ENCODE measurements at regions not wholly inside any gene's neighbourhood (a gene's known extent, or its start where the extent isn't known, plus 50 kb on each side); places are given as distances from the start of the nearest gene placed in this dataset.

- no peak overlapping the region for H2AFZ ChIP-seq (ENCODE audit: low read length)
- DNase-seq (ENCODE audit: low spot score): no peak
- H3K4me3 ChIP-seq (ENCODE audit: low read depth, low read length, poor library complexity, severe bottlenecking): no peak overlapping the region
- CTCF ChIA-PET (ENCODE audit: unreplicated experiment): no interaction called here
- H4K20me1 ChIP-seq (ENCODE audit: insufficient read depth, low read length): no peaks in the 10 kb centered on the region; the same call in 1 of the 2 replicates
- BruUV-seq (replicated peaks): no TSS peak
- POLR2A ChIA-PET: no interaction called here
- no peaks in the 10 kb centered on the region for H3K36me3 ChIP-seq (ENCODE audit: insufficient read depth, low read length)
- intact Hi-C loops (cut with micrococcal nuclease; ENCODE audit: unreplicated experiment): no loop called here
- no peaks in the 10 kb centered on the region for H3K9me3 ChIP-seq (ENCODE audit: low read length)
- H3K27ac ChIP-seq (ENCODE audit: low read depth, low read length, poor library complexity, severe bottlenecking): no peak overlapping the region
- TF ChIP-seq EZH2phosphoT487 (IDR thresholded peaks at IDR 0.05; ENCODE audit: borderline replicate concordance, low read depth, low read length) (no peak), CTCF (conservative IDR thresholded peaks at IDR 0.05; ENCODE audit: low read length) (no peak)
- no peaks in the 10 kb centered on the region for H3K79me2 ChIP-seq (ENCODE audit: insufficient read depth, low read depth, low read length)
- H3K9me2 ChIP-seq (ENCODE audit: insufficient read depth, low read length): no peaks in the 10 kb centered on the region
- no peak overlapping the region for H3K4me2 ChIP-seq (ENCODE audit: low read length)
- no peaks in the 10 kb centered on the region for H3K4me1 ChIP-seq (ENCODE audit: insufficient read depth, low read length, poor library complexity, severe bottlenecking)
Observed at GRCh38 chr4:117479673-117480072, 394.3 kb upstream of the TRAM1L1 start.

- Histone ChIP-seq H3K9me2 (ENCODE audit: insufficient read depth, low read length) (no peaks in the 10 kb centered on the region), H3K9me3 (ENCODE audit: low read length) (no peaks in the 10 kb centered on the region), H4K20me1 (ENCODE audit: insufficient read depth, low read length) (no peaks in the 10 kb centered on the region; the same call in 1 of the 2 replicates), H2AFZ (ENCODE audit: low read length) (no peak overlapping the region), H3K27ac (ENCODE audit: low read depth, low read length, poor library complexity, severe bottlenecking) (no peak overlapping the region), H3K4me1 (ENCODE audit: insufficient read depth, low read length, poor library complexity, severe bottlenecking) (no peaks in the 10 kb centered on the region), H3K36me3 (ENCODE audit: insufficient read depth, low read length) (no peaks in the 10 kb centered on the region), H3K4me2 (ENCODE audit: low read length) (no peak overlapping the region), H3K4me3 (ENCODE audit: low read depth, low read length, poor library complexity, severe bottlenecking) (no peak overlapping the region), H3K79me2 (ENCODE audit: insufficient read depth, low read depth, low read length) (no peaks in the 10 kb centered on the region)
- TF ChIP-seq EZH2phosphoT487 (IDR thresholded peaks at IDR 0.05; ENCODE audit: borderline replicate concordance, low read depth, low read length): no peak
- TF ChIP-seq CTCF (conservative IDR thresholded peaks at IDR 0.05; ENCODE audit: low read length): no peak
- BruUV-seq (replicated peaks): no TSS peak
- intact Hi-C loops (cut with micrococcal nuclease; ENCODE audit: unreplicated experiment): no loop called here
- ChIA-PET POLR2A (interaction anchor here (0.7 kb wide), 1 partner anchor 48 kb away, joined by 3 read pairs; no protein-coding TSS in a partner anchor), CTCF (ENCODE audit: unreplicated experiment) (no interaction called here)
- no peak for DNase-seq (ENCODE audit: low spot score)
Observed at GRCh38 chr4:117481742-117482141, 396.4 kb upstream of the TRAM1L1 start.

DNA sequence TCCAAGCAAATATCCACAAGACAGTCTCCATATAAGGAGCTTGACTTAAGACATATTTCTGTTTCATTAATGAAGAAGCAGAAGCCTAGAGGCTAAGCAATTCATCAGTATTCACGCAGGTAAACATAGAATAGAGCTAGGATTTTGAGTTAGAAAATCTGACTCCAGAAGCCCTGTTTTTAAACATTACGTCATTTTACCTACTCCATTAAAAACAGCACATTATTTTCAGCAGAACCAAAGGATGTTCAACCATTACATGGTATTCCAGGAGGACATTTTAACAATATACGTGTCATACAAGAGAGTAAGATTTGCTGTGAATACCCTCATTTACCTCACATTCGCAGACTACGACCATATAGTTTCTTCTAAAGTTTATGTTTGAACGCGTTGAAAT is 403.3 kb upstream of the TRAM1L1 start:
- H3K4me1 ChIP-seq (ENCODE audit: insufficient read depth, low read length, poor library complexity, severe bottlenecking): no peaks in the 10 kb centered on the region
- H3K4me3 ChIP-seq (ENCODE audit: low read depth, low read length, poor library complexity, severe bottlenecking): no peak overlapping the region
- H3K36me3 ChIP-seq (ENCODE audit: insufficient read depth, low read length): no peaks in the 10 kb centered on the region
- no peaks in the 10 kb centered on the region for H4K20me1 ChIP-seq (ENCODE audit: insufficient read depth, low read length)
- H3K27ac ChIP-seq (ENCODE audit: low read depth, low read length, poor library complexity, severe bottlenecking): no peak overlapping the region
- intact Hi-C loops (cut with micrococcal nuclease; ENCODE audit: unreplicated experiment): no loop called here
- no peaks in the 10 kb centered on the region for H3K9me3 ChIP-seq (ENCODE audit: low read length)
- H3K9me2 ChIP-seq (ENCODE audit: insufficient read depth, low read length): no peaks in the 10 kb centered on the region
- H3K79me2 ChIP-seq (ENCODE audit: insufficient read depth, low read depth, low read length): no peaks in the 10 kb centered on the region
- POLR2A ChIA-PET: interaction anchor here (0.6 to 1.2 kb wide), 3 partner anchors 13 to 477 kb away, joined by 3 to 4 read pairs (median 3); no protein-coding TSS in a partner anchor
- CTCF ChIA-PET (ENCODE audit: unreplicated experiment): no interaction called here
- DNase-seq (ENCODE audit: low spot score): no peak
- H3K4me2 ChIP-seq (ENCODE audit: low read length): no peak overlapping the region
- H2AFZ ChIP-seq (ENCODE audit: low read length): no peak overlapping the region
- no TSS peak for BruUV-seq (replicated peaks)
- TF ChIP-seq EZH2phosphoT487 (IDR thresholded peaks at IDR 0.05; ENCODE audit: borderline replicate concordance, low read depth, low read length) (no peak), CTCF (conservative IDR thresholded peaks at IDR 0.05; ENCODE audit: low read length) (no peak)
